ENCODE measurements at regions not wholly inside any gene's neighbourhood (a gene's known extent, or its start where the extent isn't known, plus 50 kb on each side); places are given as distances from the start of the nearest gene placed in this dataset.
A peak's percentile ranks its signal among the peaks of the same experiment; 100 is the strongest.

DNA sequence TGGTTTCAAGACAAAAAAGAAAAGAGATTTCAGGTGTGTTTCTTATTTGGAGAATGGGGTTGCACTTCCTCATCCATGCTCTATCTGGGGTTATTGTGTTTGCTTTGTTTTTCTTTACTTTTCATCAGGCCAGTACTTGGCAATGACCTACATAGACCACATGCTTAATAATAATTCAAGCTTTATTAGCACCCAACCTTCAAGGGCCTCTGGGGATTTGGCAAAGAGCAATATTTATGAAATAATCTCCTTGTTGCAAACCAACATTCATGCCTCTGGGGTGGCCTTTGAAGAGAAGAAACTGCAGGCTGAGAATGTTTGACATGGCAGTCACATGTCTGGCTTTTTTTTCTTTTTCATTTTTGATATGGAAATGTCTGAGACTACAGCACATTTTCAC, 68.2 kb upstream of the SNRK start:
- H3K36me3 ChIP-seq (ENCODE audit: control insufficient read depth, insufficient read depth, low read length) = no peaks in the 10 kb centered on the region
- FAIRE-seq (no peak), DNase-seq (ENCODE audit: low read depth) (no peak)

DNA sequence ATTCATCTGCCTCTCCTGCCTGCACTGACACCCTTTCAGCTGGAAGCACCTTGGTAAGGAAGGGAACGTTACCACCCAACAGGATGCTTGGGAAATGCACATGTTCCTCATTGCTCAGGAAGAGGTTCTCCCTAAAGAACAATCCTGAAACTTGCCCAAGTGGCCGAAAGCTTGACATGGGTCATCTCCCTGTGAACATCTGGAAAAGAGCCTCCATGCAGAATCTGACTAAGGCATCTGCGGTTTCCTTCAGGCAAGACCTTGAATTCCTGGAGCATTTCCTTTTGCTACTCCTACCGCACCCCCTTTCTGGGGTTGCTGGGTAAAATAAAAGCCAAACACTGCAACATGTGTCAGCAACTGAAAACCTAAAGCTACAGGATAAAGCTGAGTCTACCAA, 68.7 kb upstream of the SNRK start:
- DNase-seq (ENCODE audit: low read depth) (no peak), FAIRE-seq (no peak)
- Histone ChIP-seq H3K4me3 (ENCODE audit: low read depth, low read length) (no peak overlapping the region), H3K36me3 (ENCODE audit: control insufficient read depth, insufficient read depth, low read length) (no peaks in the 10 kb centered on the region), H3K27me3 (ENCODE audit: control insufficient read depth, insufficient read depth, low read length) (no peaks in the 10 kb centered on the region)
- TF ChIP-seq, protein P1, sequence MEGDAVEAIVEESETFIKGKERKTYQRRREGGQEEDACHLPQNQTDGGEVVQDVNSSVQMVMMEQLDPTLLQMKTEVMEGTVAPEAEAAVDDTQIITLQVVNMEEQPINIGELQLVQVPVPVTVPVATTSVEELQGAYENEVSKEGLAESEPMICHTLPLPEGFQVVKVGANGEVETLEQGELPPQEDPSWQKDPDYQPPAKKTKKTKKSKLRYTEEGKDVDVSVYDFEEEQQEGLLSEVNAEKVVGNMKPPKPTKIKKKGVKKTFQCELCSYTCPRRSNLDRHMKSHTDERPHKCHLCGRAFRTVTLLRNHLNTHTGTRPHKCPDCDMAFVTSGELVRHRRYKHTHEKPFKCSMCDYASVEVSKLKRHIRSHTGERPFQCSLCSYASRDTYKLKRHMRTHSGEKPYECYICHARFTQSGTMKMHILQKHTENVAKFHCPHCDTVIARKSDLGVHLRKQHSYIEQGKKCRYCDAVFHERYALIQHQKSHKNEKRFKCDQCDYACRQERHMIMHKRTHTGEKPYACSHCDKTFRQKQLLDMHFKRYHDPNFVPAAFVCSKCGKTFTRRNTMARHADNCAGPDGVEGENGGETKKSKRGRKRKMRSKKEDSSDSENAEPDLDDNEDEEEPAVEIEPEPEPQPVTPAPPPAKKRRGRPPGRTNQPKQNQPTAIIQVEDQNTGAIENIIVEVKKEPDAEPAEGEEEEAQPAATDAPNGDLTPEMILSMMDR (IDR thresholded peaks at IDR 0.05; ENCODE audit: insufficient read depth, low read length, severe bottlenecking) = no peak

More for the DNA sequence above, 68.2 kb upstream of the SNRK start:
- Histone ChIP-seq H3K4me3 (ENCODE audit: low read depth, low read length) (no peak overlapping the region), H3K27me3 (ENCODE audit: control insufficient read depth, insufficient read depth, low read length) (no peaks in the 10 kb centered on the region)
- TF ChIP-seq, protein P1 (IDR thresholded peaks at IDR 0.05; ENCODE audit: insufficient read depth, low read length, severe bottlenecking) = no peak

DNA sequence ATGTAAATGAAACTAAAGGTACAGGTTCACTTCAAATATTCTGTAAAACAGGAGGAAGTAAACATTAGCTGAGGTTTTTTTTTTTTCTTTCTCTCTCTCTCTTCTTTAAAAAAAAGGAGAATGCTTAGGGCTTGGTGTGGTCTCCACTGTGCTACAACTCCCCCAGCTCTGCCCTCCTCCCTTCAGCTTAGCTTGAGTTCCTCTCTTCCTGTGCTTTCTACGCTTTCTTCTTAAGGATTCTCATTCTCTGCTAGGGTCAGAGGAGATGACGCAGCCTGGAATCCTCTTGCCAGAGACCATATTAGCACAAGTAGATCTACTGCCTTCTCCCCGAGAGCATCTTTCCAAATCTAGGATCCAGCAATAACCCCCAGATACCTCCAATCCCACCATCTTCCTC, 69.1 kb upstream of the SNRK start:
- TF ChIP-seq, protein P1 (IDR thresholded peaks at IDR 0.05; ENCODE audit: insufficient read depth, low read length, severe bottlenecking) = no peak
- FAIRE-seq (no peak), DNase-seq (ENCODE audit: low read depth) (no peak)
- Histone ChIP-seq H3K27me3 (ENCODE audit: control insufficient read depth, insufficient read depth, low read length) (no peaks in the 10 kb centered on the region), H3K4me3 (ENCODE audit: low read depth, low read length) (no peak overlapping the region), H3K36me3 (ENCODE audit: control insufficient read depth, insufficient read depth, low read length) (no peaks in the 10 kb centered on the region)

DNA sequence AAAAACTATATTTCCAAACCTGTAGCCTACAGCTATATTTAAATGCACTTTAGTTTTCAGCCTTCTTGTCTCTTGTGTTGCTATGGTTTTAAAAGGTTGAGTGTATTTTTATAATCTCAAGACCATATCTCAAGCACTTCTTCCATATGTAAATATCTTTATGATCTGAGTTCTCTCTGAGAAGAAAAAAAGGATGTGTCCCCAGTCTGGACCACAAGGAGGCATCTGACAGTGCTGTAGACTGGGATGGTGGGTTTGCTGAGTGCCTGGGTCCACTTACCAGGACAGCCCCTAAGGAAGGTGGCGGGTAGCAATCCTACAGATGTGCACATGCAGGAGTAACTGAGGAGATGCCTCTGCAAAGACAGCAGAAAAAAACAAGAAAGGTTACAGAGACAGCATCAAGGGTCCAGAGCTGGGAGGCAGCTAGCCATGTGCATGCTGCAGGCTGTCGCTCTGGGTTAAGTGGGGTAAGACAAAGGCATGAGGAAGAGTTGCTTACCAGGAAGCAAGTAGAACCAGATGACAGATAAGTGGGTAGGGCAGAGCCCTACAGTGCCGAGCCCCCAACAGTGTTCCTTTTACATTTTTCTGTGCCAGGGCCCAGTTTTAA, 70.6 kb upstream of the SNRK start:
- H3K36me3 ChIP-seq (ENCODE audit: control insufficient read depth, insufficient read depth, low read length) = no peaks in the 10 kb centered on the region
- no peaks in the 10 kb centered on the region for H3K27me3 ChIP-seq (ENCODE audit: control insufficient read depth, insufficient read depth, low read length)
- TF ChIP-seq, protein P1 (IDR thresholded peaks at IDR 0.05; ENCODE audit: insufficient read depth, low read length, severe bottlenecking) = no peak
- no peak overlapping the region for H3K4me3 ChIP-seq (ENCODE audit: low read depth, low read length)
- FAIRE-seq (no peak), DNase-seq (ENCODE audit: low read depth) (no peak)

DNA sequence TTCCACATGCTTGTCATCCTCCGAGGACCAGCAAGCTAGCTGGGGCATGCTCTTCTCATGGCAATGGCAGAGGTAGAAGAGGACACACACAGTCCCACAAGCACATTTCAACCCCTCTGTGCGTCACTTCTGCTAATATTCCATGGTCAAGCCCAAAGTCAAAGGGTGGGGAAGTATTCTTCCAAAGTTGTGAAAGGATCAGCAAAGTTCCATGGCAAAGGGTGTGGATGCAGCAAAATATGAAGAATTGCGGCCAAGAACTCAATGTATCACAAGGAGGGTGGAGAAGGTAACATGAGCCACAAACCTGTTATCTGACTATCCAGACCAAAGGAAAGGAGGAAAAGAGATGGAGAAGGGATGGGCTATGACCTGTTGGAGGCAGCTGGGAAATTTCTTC, 71.2 kb upstream of the SNRK start:
- FAIRE-seq = peak; percentile 93
- TF ChIP-seq, protein P1 (IDR thresholded peaks at IDR 0.05; ENCODE audit: insufficient read depth, low read length, severe bottlenecking) = no peak
- Histone ChIP-seq H3K27me3 (ENCODE audit: control insufficient read depth, insufficient read depth, low read length) (no peaks in the 10 kb centered on the region), H3K36me3 (ENCODE audit: control insufficient read depth, insufficient read depth, low read length) (no peaks in the 10 kb centered on the region), H3K4me3 (ENCODE audit: low read depth, low read length) (no peak overlapping the region)
- no peak for DNase-seq (ENCODE audit: low read depth)

DNA sequence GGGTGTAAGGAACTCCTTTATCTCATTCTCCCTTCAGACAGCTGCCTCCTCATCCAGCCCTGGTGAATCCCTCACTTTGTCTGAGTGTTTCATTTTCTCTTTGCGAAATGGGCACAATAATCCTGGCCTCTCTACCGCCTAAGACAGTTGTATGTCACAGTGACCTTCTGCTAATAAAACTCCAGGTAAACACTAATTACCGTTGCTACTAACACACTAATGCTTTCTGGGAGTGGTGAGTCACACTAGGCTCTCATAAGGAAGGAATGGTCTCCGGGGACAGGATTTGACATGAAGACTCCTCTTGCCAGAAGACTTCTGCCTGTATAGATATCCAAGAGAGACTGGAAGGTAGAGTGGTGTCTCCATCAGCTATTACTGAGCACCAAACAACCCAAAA, 71.7 kb upstream of the SNRK start:
- no peak overlapping the region for H3K4me3 ChIP-seq (ENCODE audit: low read depth, low read length)
- DNase-seq (ENCODE audit: low read depth) = peak; percentile 93
- no peaks in the 10 kb centered on the region for H3K36me3 ChIP-seq (ENCODE audit: control insufficient read depth, insufficient read depth, low read length)
- TF ChIP-seq, protein P1 (IDR thresholded peaks at IDR 0.05; ENCODE audit: insufficient read depth, low read length, severe bottlenecking) = no peak
- FAIRE-seq = no peak
- no peaks in the 10 kb centered on the region for H3K27me3 ChIP-seq (ENCODE audit: control insufficient read depth, insufficient read depth, low read length)
